MCF 10A (cell line): ENCODE measurements at regions not wholly inside any gene's neighbourhood (a gene's known extent, or its start where the extent isn't known, plus 50 kb on each side); places are given as distances from the start of the nearest gene placed in this dataset.
"Not testable (repeated sequence)": the region's sequence is repeated elsewhere in the genome, so short reads cannot be mapped to it uniquely, and the experiment has no call there.

ENCODE experiments used
- BruUV-seq: library from RNA; stranded (reverse); fragments of 400-500 nt; replicated peaks from 2 replicates; lab custom pipeline; 2021; lab: Mats Ljungman, UMichigan
- CTCF ChIA-PET: fragments of 300-600 bp; sonication (Branson Sonifier 250); formaldehyde crosslinking; extraction: SDS; loops from one replicate; lab custom pipeline; 2021; ENCODE audit warnings: antibody characterized with exemption, inconsistent platforms; lab: Yijun Ruan, JAX
- POLR2A ChIA-PET: fragments of 300-600, 350-650 bp; sonication (Branson Sonifier 250); formaldehyde crosslinking; extraction: SDS; loops from one replicate; lab custom pipeline; 2020; ENCODE audit warnings: antibody characterized with exemption, inconsistent platforms; lab: Yijun Ruan, JAX
- DNase-seq: peaks from one replicate; pipeline ENCODE4 v3.0.0-alpha.2; 2018; ENCODE audit not compliant: unreplicated experiment
- H3K27ac Mint-ChIP-seq: one replicate; pipeline ENCODE4 v1.8.0; 2022; ENCODE audit warnings: mild to moderate bottlenecking, low read depth, mixed read lengths; ENCODE audit not compliant: unreplicated experiment
- H3K27me3 Mint-ChIP-seq: one replicate; pipeline ENCODE4 v1.8.0; 2022; ENCODE audit warnings: mixed read lengths; ENCODE audit not compliant: insufficient read depth, unreplicated experiment
- H3K36me3 Mint-ChIP-seq: one replicate; pipeline ENCODE4 v1.8.0; 2022; ENCODE audit warnings: mild to moderate bottlenecking, moderate library complexity, mixed read lengths; ENCODE audit not compliant: insufficient read depth, unreplicated experiment
- H3K4me1 Mint-ChIP-seq: one replicate; pipeline ENCODE4 v1.8.0; 2022; ENCODE audit warnings: mixed read lengths; ENCODE audit not compliant: insufficient read depth, unreplicated experiment
- H3K4me3 Mint-ChIP-seq: one replicate; pipeline ENCODE4 v1.8.0; 2022; ENCODE audit warnings: mild to moderate bottlenecking, moderate library complexity, mixed read lengths; ENCODE audit not compliant: unreplicated experiment
- H3K9me3 Mint-ChIP-seq: one replicate; pipeline ENCODE4 v1.8.0; 2022; ENCODE audit warnings: mixed read lengths; ENCODE audit not compliant: unreplicated experiment
- intact Hi-C: fragments of 100-400 bp; cut with micrococcal nuclease; formaldehyde crosslinking; loops from 2 replicates; pipeline ENCODE4 v1.14.1; 2022
- TF ChIP-seq, protein P1 (sequence below): fragments of 200-600 bp; IDR thresholded peaks from one replicate; pipeline ENCODE4 v1.8.0; 2022; ENCODE audit warnings: antibody characterized with exemption, mild to moderate bottlenecking; ENCODE audit not compliant: unreplicated experiment

DNA sequence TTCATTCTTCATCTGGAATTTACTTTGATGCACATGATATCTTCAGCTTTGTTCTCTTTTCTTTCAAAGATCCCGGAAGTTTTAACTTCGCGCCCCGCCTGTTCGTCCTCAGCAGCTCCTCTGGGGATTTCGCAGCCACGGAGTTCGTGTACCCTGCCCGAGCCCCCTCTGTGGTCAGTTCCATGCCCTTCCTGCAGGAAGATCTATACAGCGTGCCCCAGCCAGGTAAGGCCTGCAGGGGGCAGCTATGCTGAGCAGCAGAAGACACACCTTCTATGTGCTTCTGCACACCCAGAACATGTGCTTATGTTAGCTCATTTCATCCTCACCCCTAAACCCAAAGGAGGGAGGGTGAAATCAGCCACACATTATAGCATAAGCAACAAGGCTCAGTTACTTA lies 79.7 kb upstream of the LYZL2 start:
- no peak for DNase-seq
- Mint-ChIP-seq H3K27ac (no peak overlapping the region), H3K9me3 (no peaks in the 10 kb centered on the region), H3K36me3 (no peaks in the 10 kb centered on the region), H3K4me1 (no peaks in the 10 kb centered on the region), H3K4me3 (no peak overlapping the region), H3K27me3 (no peaks in the 10 kb centered on the region)
- BruUV-seq = no TSS peak
- CTCF ChIA-PET = interaction anchor here (0.6 to 1.1 kb wide), 2 partner anchors 17 to 473 kb away, joined by 3 read pairs; no protein-coding TSS in a partner anchor
- POLR2A ChIA-PET = no interaction called here
- TF ChIP-seq, protein P1, sequence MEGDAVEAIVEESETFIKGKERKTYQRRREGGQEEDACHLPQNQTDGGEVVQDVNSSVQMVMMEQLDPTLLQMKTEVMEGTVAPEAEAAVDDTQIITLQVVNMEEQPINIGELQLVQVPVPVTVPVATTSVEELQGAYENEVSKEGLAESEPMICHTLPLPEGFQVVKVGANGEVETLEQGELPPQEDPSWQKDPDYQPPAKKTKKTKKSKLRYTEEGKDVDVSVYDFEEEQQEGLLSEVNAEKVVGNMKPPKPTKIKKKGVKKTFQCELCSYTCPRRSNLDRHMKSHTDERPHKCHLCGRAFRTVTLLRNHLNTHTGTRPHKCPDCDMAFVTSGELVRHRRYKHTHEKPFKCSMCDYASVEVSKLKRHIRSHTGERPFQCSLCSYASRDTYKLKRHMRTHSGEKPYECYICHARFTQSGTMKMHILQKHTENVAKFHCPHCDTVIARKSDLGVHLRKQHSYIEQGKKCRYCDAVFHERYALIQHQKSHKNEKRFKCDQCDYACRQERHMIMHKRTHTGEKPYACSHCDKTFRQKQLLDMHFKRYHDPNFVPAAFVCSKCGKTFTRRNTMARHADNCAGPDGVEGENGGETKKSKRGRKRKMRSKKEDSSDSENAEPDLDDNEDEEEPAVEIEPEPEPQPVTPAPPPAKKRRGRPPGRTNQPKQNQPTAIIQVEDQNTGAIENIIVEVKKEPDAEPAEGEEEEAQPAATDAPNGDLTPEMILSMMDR = no peak
- intact Hi-C loops = no loop called here

DNA sequence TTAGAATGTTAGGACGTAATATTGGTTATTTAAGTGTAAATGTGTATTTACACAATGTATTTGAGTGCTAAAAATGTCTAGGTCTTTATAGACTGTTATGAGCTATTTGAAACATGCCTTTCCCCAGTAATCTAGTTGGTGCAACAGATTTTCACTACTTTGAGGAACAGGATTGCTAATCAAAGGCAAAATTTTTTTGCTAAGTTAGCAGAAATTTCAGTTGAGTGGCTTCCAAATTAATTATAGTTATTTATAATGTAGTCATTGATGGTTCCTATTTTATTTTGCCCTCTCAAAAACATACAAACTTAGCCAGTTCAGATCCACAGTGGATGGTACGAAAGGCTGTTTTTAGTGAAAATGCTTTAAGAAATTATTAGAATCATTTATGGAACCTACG lies 78.7 kb upstream of the LYZL2 start:
- no peak overlapping the region for H3K27ac Mint-ChIP-seq
- CTCF ChIA-PET = interaction anchor here (0.6 kb wide), 1 partner anchor 1201 kb away, joined by 6 read pairs; no protein-coding TSS in a partner anchor
- no TSS peak for BruUV-seq
- no peaks in the 10 kb centered on the region for H3K27me3 Mint-ChIP-seq
- no peaks in the 10 kb centered on the region for H3K36me3 Mint-ChIP-seq
- H3K4me3 Mint-ChIP-seq = no peak overlapping the region
- DNase-seq = no peak
- POLR2A ChIA-PET = interaction anchor here (0.6 to 0.7 kb wide), 2 partner anchors 498 to 1218 kb away, joined by 3 read pairs; no protein-coding TSS in a partner anchor
- TF ChIP-seq, protein P1 = no peak
- H3K4me1 Mint-ChIP-seq = no peaks in the 10 kb centered on the region
- H3K9me3 Mint-ChIP-seq = no peaks in the 10 kb centered on the region
- intact Hi-C loops = no loop called here

DNA sequence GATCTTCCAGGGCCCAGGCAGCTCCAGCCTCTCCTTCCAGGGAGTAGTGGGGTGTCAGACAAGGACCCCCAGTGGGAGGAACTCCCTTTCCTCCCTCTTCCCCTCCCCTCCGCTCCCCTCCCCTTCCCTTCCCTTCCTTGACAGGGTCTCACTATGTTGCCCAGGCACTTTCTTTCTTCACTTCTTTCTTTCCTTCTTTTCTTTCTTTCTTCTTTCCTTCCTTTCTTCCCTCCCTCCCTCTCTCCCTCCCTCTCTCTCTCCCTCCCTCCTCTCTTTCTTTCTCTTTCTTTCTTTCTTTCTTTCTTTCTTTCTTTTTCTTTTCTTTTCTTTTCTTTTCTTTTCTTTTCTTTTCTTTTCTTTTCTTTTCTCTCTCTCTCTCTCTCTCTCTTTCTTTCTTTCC lies 76.6 kb upstream of the LYZL2 start:
- H3K27ac Mint-ChIP-seq, H3K9me3 Mint-ChIP-seq, H3K36me3 Mint-ChIP-seq, DNase-seq, H3K4me3 Mint-ChIP-seq, intact Hi-C loops, CTCF ChIA-PET, POLR2A ChIA-PET, H3K27me3 Mint-ChIP-seq, H3K4me1 Mint-ChIP-seq, BruUV-seq: not testable (repeated sequence)

- H3K4me3 Mint-ChIP-seq = no peak overlapping the region
- no peaks in the 10 kb centered on the region for H3K36me3 Mint-ChIP-seq
- no peaks in the 10 kb centered on the region for H3K9me3 Mint-ChIP-seq
- CTCF ChIA-PET = no interaction called here
- TF ChIP-seq, protein P1 = no peak
- no peaks in the 10 kb centered on the region for H3K27me3 Mint-ChIP-seq
- peaks cover 5% of the 10 kb centered on the region for H3K4me1 Mint-ChIP-seq
- no TSS peak for BruUV-seq
- no peak overlapping the region for H3K27ac Mint-ChIP-seq
- POLR2A ChIA-PET = no interaction called here
- no peak for DNase-seq
- intact Hi-C loops = no loop called here
Observed at GRCh38 chr10:30705625-30706149, 76.1 kb upstream of the LYZL2 start.
